Astrocyte (in vitro differentiated cells and primary cell): ENCODE measurements at regions not wholly inside any gene's neighbourhood (a gene's known extent, or its start where the extent isn't known, plus 50 kb on each side); places are given as distances from the start of the nearest gene placed in this dataset.

Source experiments
- DNase-seq: peaks from one replicate; pipeline ENCODE4 v3.0.0-alpha.2; 2010; ENCODE audit warnings: low read depth
- FAIRE-seq: peaks from 2 replicates; lab custom pipeline; 2011; peaks lifted over from hg19 to GRCh38; lab: Jason Lieb, UNC
- H2AFZ ChIP-seq: 2 replicates; pipeline ENCODE4 v1.6.0; 2012; ENCODE audit warnings: low read depth, low read length, inconsistent platforms
- H3K27ac ChIP-seq: 2 replicates; pipeline ENCODE4 v1.5.1; 2011; ENCODE audit warnings: low read depth, low read length, inconsistent platforms
- H3K27me3 ChIP-seq: 2 replicates; pipeline ENCODE4 v1.6.0; 2011; ENCODE audit warnings: low read length, inconsistent platforms; ENCODE audit not compliant: insufficient read depth
- H3K36me3 ChIP-seq: 2 replicates; pipeline ENCODE4 v1.5.1; 2011; ENCODE audit warnings: low read length, inconsistent platforms; ENCODE audit not compliant: insufficient read depth
- H3K4me1 ChIP-seq: 2 replicates; pipeline ENCODE4 v1.5.1; 2011; ENCODE audit warnings: low read length, inconsistent platforms; ENCODE audit not compliant: insufficient read depth
- H3K4me2 ChIP-seq: 2 replicates; pipeline ENCODE4 v1.6.0; 2012; ENCODE audit warnings: low read length, inconsistent platforms
- H3K4me3 ChIP-seq: 2 replicates; pipeline ENCODE4 v1.5.1; 2011; ENCODE audit warnings: low read depth, mild to moderate bottlenecking, low read length, inconsistent platforms; ENCODE audit not compliant: insufficient read depth
- H3K79me2 ChIP-seq: 2 replicates; pipeline ENCODE4 v1.6.0; 2012; ENCODE audit warnings: mild to moderate bottlenecking, low read length, inconsistent platforms; ENCODE audit not compliant: insufficient read depth
- H3K9ac ChIP-seq: 2 replicates; pipeline ENCODE4 v1.6.0; 2012; ENCODE audit warnings: mild to moderate bottlenecking, low read length, inconsistent platforms
- H3K9me3 ChIP-seq: 2 replicates; pipeline ENCODE4 v1.5.1; 2012; ENCODE audit warnings: low read depth, mild to moderate bottlenecking, low read length, inconsistent platforms; ENCODE audit not compliant: insufficient read depth
- H4K20me1 ChIP-seq: 2 replicates; pipeline ENCODE4 v1.6.0; 2012; ENCODE audit warnings: low read length, inconsistent platforms; ENCODE audit not compliant: insufficient read depth
- H3K27ac Mint-ChIP-seq: one replicate; pipeline ENCODE4 v1.8.0; 2021; ENCODE audit warnings: mild to moderate bottlenecking, mixed read lengths; ENCODE audit not compliant: unreplicated experiment
- H3K27me3 Mint-ChIP-seq: one replicate; pipeline ENCODE4 v1.8.0; 2021; ENCODE audit warnings: low read depth, mixed read lengths; ENCODE audit not compliant: unreplicated experiment
- H3K36me3 Mint-ChIP-seq: one replicate; pipeline ENCODE4 v1.8.0; 2021; ENCODE audit warnings: low read depth, mixed read lengths; ENCODE audit not compliant: unreplicated experiment
- H3K4me1 Mint-ChIP-seq: one replicate; pipeline ENCODE4 v1.8.0; 2021; ENCODE audit warnings: low read depth, mixed read lengths; ENCODE audit not compliant: unreplicated experiment
- H3K4me3 Mint-ChIP-seq: one replicate; pipeline ENCODE4 v1.8.0; 2021; ENCODE audit warnings: mild to moderate bottlenecking, moderate library complexity, mixed read lengths; ENCODE audit not compliant: unreplicated experiment
- H3K9me3 Mint-ChIP-seq: one replicate; pipeline ENCODE4 v1.8.0; 2021; ENCODE audit warnings: mild to moderate bottlenecking, mixed read lengths; ENCODE audit not compliant: unreplicated experiment
- CTCF ChIP-seq: IDR thresholded peaks from 2 replicates; pipeline ENCODE4 v1.5.1; 2011; ENCODE audit warnings: low read depth, mild to moderate bottlenecking, inconsistent platforms, low read length, moderate library complexity; ENCODE audit not compliant: insufficient read depth
- EZH2 ChIP-seq: IDR thresholded peaks from 2 replicates; pipeline ENCODE4 v1.6.1; 2012; ENCODE audit warnings: mild to moderate bottlenecking, low read length, inconsistent platforms; ENCODE audit not compliant: insufficient read depth

DNA sequence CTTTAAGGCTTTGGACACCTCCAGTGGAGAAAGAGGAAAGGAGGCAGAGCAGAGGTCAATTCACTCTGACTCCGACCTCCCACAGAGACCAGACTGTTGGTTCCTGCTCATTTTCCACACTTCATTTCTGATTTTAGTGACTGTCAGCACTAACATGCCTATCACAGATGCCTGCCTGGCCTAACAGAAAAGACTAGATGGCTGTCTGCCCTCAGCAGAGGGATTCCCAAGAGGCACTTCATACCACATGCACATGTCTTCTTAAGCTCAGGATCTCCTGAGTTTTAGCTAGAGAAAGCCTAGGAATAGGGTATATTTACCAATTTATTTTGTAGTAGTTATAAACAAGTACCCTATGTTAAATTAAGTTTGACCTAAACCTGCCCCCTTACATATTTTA lies 336.0 kb downstream of the ENC1 start:
- no peak for DNase-seq
- H3K36me3 Mint-ChIP-seq, result no peaks in the 10 kb centered on the region
- no peak overlapping the region for H2AFZ ChIP-seq
- no peaks in the 10 kb centered on the region for H3K79me2 ChIP-seq
- H3K9me3 ChIP-seq, result no peaks in the 10 kb centered on the region
- no peaks in the 10 kb centered on the region for H4K20me1 ChIP-seq
- FAIRE-seq, result peak; percentile 13
- H3K27ac Mint-ChIP-seq, result no peak overlapping the region
- no peak overlapping the region for H3K9ac ChIP-seq
- H3K4me3 Mint-ChIP-seq, result no peak overlapping the region
- peaks cover 3% of the 10 kb centered on the region for H3K9me3 Mint-ChIP-seq
- H3K4me1 ChIP-seq, result no peaks in the 10 kb centered on the region
- no peaks in the 10 kb centered on the region for H3K36me3 ChIP-seq
- peaks cover 4% of the 10 kb centered on the region for H3K4me1 Mint-ChIP-seq
- H3K4me2 ChIP-seq, result no peak overlapping the region
- no peaks in the 10 kb centered on the region for H3K27me3 ChIP-seq
- TF ChIP-seq EZH2 (no peak), CTCF (no peak)
- H3K27me3 Mint-ChIP-seq, result no peaks in the 10 kb centered on the region
- H3K4me3 ChIP-seq, result no peak overlapping the region
- no peak overlapping the region for H3K27ac ChIP-seq

DNA sequence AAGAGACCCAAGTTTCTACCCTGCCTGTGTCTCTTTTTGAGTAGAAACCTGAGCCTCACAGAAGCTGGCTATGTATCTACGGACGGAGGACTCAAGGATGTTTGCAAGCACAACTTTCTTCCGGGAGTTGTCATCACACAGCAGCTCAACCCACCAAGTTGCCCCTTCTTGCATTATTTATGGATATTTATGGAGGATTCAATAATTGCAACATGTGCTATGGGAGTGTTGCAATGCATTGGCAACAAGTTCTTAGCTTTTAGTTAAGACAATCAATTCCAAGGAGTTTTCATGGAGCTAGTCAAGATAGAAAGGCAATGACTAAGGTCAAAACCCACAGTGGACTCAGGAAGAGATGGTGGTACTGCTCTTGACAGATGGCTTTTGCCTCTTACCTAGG lies 336.9 kb downstream of the ENC1 start:
- Histone ChIP-seq H3K36me3 (no peaks in the 10 kb centered on the region), H3K4me3 (no peak overlapping the region), H3K9ac (no peak overlapping the region), H3K9me3 (no peaks in the 10 kb centered on the region), H2AFZ (no peak overlapping the region), H3K4me1 (no peaks in the 10 kb centered on the region), H3K79me2 (no peaks in the 10 kb centered on the region), H3K4me2 (no peak overlapping the region), H4K20me1 (no peaks in the 10 kb centered on the region), H3K27ac (no peak overlapping the region), H3K27me3 (no peaks in the 10 kb centered on the region)
- FAIRE-seq (peak; percentile 29), DNase-seq (no peak)
- no peak overlapping the region for H3K27ac Mint-ChIP-seq
- no peak for TF ChIP-seq CTCF
- TF ChIP-seq EZH2, result no peak
- H3K27me3 Mint-ChIP-seq, result no peaks in the 10 kb centered on the region
- H3K4me1 Mint-ChIP-seq, result peaks cover 4% of the 10 kb centered on the region
- peaks cover 3% of the 10 kb centered on the region for H3K9me3 Mint-ChIP-seq
- no peaks in the 10 kb centered on the region for H3K36me3 Mint-ChIP-seq
- no peak overlapping the region for H3K4me3 Mint-ChIP-seq

DNA sequence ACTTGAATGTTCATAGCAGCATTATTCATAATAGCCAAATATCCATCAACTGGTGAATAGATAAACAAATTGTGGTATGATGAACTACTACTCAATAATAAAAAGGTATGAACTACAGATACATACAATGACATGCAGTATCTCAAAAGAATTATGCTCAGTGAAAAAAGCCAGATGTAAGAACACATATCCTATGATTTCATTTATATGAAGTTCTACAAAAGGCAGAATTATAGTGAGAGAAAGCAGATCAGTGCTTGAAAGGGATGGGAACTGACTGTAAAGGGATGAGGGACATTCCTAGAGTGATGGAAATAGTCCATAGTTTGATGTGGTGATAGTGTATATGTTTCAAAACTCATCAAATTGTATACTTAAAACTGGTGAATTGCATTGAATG lies 339.0 kb downstream of the ENC1 start:
- H3K4me3 Mint-ChIP-seq, result no peak overlapping the region
- H3K27ac Mint-ChIP-seq, result no peak overlapping the region
- peaks cover 3% of the 10 kb centered on the region for H3K9me3 Mint-ChIP-seq
- Histone ChIP-seq H3K4me3 (no peak overlapping the region), H3K9ac (no peak overlapping the region), H3K9me3 (no peaks in the 10 kb centered on the region), H3K27me3 (no peaks in the 10 kb centered on the region), H3K4me2 (no peak overlapping the region), H3K79me2 (no peaks in the 10 kb centered on the region), H3K4me1 (peaks cover 3% of the 10 kb centered on the region), H3K36me3 (no peaks in the 10 kb centered on the region), H3K27ac (no peak overlapping the region), H4K20me1 (no peaks in the 10 kb centered on the region), H2AFZ (no peak overlapping the region)
- H3K36me3 Mint-ChIP-seq, result no peaks in the 10 kb centered on the region
- no peak for TF ChIP-seq CTCF
- no peak for TF ChIP-seq EZH2
- no peak for FAIRE-seq
- no peaks in the 10 kb centered on the region for H3K27me3 Mint-ChIP-seq
- no peak for DNase-seq
- peaks cover 4% of the 10 kb centered on the region for H3K4me1 Mint-ChIP-seq
